NCI-H446 (cell line): ENCODE measurements at regions not wholly inside any gene's neighbourhood (a gene's known extent, or its start where the extent isn't known, plus 50 kb on each side); places are given as distances from the start of the nearest gene placed in this dataset.
"Not testable (repeated sequence)": the region's sequence is repeated elsewhere in the genome, so short reads cannot be mapped to it uniquely, and the experiment has no call there.

Experiments used
- DNase-seq, 2 experiments: peaks; one replicate each; lab custom pipeline; 2025; lab: John Stamatoyannopoulos, UW

GRCh38 chr6:142016666-142017065 is 116.1 kb upstream of the GJE1 start:
- not testable (repeated sequence) for DNase-seq

- not testable (repeated sequence) for DNase-seq
Observed at GRCh38 chr6:142015463-142015862, 117.3 kb upstream of the GJE1 start.

GRCh38 chr6:142015011-142015410 is 117.7 kb upstream of the GJE1 start:
- no peak for DNase-seq

GRCh38 chr6:142014515-142014914 is 118.2 kb upstream of the GJE1 start:
- DNase-seq, result no peak

- no peak for DNase-seq
Observed at GRCh38 chr6:142013875-142014495, 118.7 kb upstream of the GJE1 start.

GRCh38 chr6:142013287-142013686 is 119.4 kb upstream of the GJE1 start:
- DNase-seq, result no peak

- no peak for DNase-seq
Observed at GRCh38 chr6:142011775-142012174, 121.0 kb upstream of the GJE1 start.

GRCh38 chr6:142011156-142011555 is 121.6 kb upstream of the GJE1 start:
- no peak for DNase-seq

- no peak for DNase-seq
Observed at GRCh38 chr6:142009647-142010046, 123.1 kb upstream of the GJE1 start.

- DNase-seq, result no peak
Observed at GRCh38 chr6:142008781-142009180, 123.9 kb upstream of the GJE1 start.

- no peak for DNase-seq
Observed at GRCh38 chr6:142008016-142008735, 124.5 kb upstream of the GJE1 start.

GRCh38 chr6:142005021-142005420 is 127.7 kb upstream of the GJE1 start:
- no peak for DNase-seq

- DNase-seq, result no peak
Observed at GRCh38 chr6:142002825-142003405, 129.8 kb upstream of the GJE1 start.

GRCh38 chr6:141996823-141997222 is 135.9 kb upstream of the GJE1 start:
- no peak for DNase-seq

GRCh38 chr6:141992109-141992508 is 140.6 kb upstream of the GJE1 start:
- no peak for DNase-seq

GRCh38 chr6:141990840-141991239 is 141.9 kb upstream of the GJE1 start:
- DNase-seq, result no peak

GRCh38 chr6:141989706-141989959 is 143.1 kb upstream of the GJE1 start:
- no peak for DNase-seq

- DNase-seq, result peak in 1 of 2 experiments; percentile 43
Observed at GRCh38 chr6:141988954-141989705, 143.6 kb upstream of the GJE1 start.

- no peak for DNase-seq
Observed at GRCh38 chr6:141988327-141988726, 144.4 kb upstream of the GJE1 start.

- DNase-seq, result no peak
Observed at GRCh38 chr6:141986457-141986856, 146.3 kb upstream of the GJE1 start.

GRCh38 chr6:141981190-141981589 is 151.5 kb upstream of the GJE1 start:
- DNase-seq, result no peak

- DNase-seq, result no peak
Observed at GRCh38 chr6:141977782-141978181, 154.9 kb upstream of the GJE1 start.

GRCh38 chr6:141976994-141977393 is 155.7 kb upstream of the GJE1 start:
- DNase-seq, result peak in 1 of 2 experiments; percentile 6
